ENCODE measurements at regions not wholly inside any gene's neighbourhood (a gene's known extent, or its start where the extent isn't known, plus 50 kb on each side); places are given as distances from the start of the nearest gene placed in this dataset.

DNA sequence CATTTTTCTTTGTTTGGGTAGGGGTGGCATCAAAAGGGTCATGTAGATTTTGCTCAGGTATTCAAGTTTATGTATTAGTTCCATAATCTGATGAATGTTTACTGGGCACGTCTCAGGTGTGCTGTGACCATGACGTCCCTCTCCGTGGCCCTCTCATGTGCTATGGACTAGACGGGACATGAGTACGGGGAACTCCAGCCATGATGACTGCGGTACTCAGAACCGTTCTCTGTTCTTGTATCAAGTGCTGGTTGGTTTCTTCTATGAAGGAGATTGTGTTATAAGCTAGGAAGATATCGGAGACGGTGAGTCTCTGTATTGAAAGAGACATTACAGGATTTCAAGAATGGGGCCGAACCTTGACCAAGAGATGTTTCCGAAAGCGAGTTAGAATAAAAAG is 116.5 kb upstream of the ADARB2 start:
- Histone ChIP-seq H3K4me1 (ENCODE audit: insufficient read depth, poor library complexity, severe bottlenecking) (no peaks in the 10 kb centered on the region), H3K9me3 (ENCODE audit: severe bottlenecking) (no peaks in the 10 kb centered on the region), H3K27ac (ENCODE audit: poor library complexity, severe bottlenecking) (no peak overlapping the region), H3K36me3 (ENCODE audit: low read depth) (no peaks in the 10 kb centered on the region), H3K27me3 (ENCODE audit: insufficient read depth, poor library complexity, severe bottlenecking) (no peaks in the 10 kb centered on the region), H3K4me3 (ENCODE audit: severe bottlenecking) (no peak overlapping the region)
- DNase-seq (ENCODE audit: low spot score) (no peak), ATAC-seq (ENCODE audit: low read depth) (no peak)
- TF ChIP-seq, protein P1, sequence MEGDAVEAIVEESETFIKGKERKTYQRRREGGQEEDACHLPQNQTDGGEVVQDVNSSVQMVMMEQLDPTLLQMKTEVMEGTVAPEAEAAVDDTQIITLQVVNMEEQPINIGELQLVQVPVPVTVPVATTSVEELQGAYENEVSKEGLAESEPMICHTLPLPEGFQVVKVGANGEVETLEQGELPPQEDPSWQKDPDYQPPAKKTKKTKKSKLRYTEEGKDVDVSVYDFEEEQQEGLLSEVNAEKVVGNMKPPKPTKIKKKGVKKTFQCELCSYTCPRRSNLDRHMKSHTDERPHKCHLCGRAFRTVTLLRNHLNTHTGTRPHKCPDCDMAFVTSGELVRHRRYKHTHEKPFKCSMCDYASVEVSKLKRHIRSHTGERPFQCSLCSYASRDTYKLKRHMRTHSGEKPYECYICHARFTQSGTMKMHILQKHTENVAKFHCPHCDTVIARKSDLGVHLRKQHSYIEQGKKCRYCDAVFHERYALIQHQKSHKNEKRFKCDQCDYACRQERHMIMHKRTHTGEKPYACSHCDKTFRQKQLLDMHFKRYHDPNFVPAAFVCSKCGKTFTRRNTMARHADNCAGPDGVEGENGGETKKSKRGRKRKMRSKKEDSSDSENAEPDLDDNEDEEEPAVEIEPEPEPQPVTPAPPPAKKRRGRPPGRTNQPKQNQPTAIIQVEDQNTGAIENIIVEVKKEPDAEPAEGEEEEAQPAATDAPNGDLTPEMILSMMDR (IDR thresholded peaks at IDR 0.05; ENCODE audit: poor library complexity, severe bottlenecking), result no peak

DNA sequence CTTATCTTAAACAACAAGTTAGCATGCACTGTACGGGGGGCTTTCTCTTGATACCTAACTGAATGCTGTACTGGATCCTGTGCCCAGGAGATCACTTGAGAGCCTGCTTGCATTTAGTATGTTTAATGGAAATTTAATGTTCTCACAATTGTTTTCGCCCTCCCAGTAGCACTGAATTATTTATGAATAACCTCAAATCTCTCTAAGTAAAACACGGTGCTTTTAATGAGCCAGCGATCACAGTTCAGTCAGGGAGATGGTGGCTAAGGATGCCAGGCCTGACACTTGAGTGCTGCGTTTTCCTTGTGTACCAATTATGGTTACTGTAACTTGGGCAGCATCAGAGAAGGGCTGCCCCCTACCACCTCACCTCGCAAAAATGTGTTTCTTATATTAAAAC is 115.5 kb upstream of the ADARB2 start:
- Histone ChIP-seq H3K4me3 (ENCODE audit: severe bottlenecking) (no peak overlapping the region), H3K27ac (ENCODE audit: poor library complexity, severe bottlenecking) (no peak overlapping the region), H3K9me3 (ENCODE audit: severe bottlenecking) (no peaks in the 10 kb centered on the region), H3K27me3 (ENCODE audit: insufficient read depth, poor library complexity, severe bottlenecking) (no peaks in the 10 kb centered on the region), H3K36me3 (ENCODE audit: low read depth) (no peaks in the 10 kb centered on the region), H3K4me1 (ENCODE audit: insufficient read depth, poor library complexity, severe bottlenecking) (no peaks in the 10 kb centered on the region)
- DNase-seq (ENCODE audit: low spot score), result no peak
- TF ChIP-seq, protein P1 (IDR thresholded peaks at IDR 0.05; ENCODE audit: poor library complexity, severe bottlenecking), result no peak
- no peak for ATAC-seq (ENCODE audit: low read depth)

DNA sequence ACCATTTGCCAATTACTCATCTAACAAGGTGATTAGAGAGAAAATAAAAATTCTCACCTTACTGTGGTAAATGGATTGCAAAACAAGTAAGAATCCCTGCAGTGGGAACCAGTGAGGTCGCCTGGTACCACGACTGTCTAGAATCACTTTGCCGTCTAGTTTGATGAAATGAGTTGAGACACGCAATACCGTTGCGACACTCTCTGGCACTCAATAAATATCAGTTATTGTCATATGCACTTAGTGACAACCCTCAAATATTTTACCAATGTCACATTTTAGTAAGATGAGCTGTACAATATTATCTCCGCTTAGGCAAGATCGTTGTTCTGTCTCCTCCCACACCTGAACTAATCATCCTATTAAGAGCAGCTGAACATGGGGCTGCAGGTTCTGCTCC is 114.4 kb upstream of the ADARB2 start:
- Histone ChIP-seq H3K9me3 (ENCODE audit: severe bottlenecking) (no peaks in the 10 kb centered on the region), H3K4me3 (ENCODE audit: severe bottlenecking) (no peak overlapping the region), H3K27me3 (ENCODE audit: insufficient read depth, poor library complexity, severe bottlenecking) (no peaks in the 10 kb centered on the region), H3K4me1 (ENCODE audit: insufficient read depth, poor library complexity, severe bottlenecking) (no peaks in the 10 kb centered on the region), H3K27ac (ENCODE audit: poor library complexity, severe bottlenecking) (no peak overlapping the region), H3K36me3 (ENCODE audit: low read depth) (no peaks in the 10 kb centered on the region)
- DNase-seq (ENCODE audit: low spot score) (no peak), ATAC-seq (ENCODE audit: low read depth) (no peak)
- TF ChIP-seq, protein P1 (IDR thresholded peaks at IDR 0.05; ENCODE audit: poor library complexity, severe bottlenecking), result no peak

DNA sequence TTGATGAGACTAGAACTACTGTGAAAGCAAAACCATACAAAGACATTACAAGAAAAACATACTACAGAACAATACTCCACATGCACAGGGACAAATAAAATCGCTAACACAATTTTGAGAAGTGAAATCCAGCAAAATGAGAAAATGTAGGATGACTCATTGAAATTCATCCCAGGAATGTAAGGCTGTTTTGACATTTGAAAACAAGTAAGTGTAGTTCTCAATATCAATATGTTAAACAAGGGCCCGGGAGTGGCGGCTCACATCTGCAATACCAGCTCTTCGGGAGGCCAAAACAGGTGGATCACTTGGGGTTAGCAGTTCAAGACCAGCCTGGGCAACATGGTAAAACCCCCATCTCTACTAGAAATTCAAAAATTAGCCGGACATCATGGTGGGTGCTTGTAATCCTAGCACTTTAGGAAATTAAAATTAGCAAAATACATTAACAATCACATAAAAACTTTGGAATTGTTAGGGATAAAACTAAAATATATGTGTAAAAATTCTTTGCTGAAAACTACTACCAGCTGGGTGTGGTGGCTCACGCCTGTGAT is 113.7 kb upstream of the ADARB2 start:
- no peaks in the 10 kb centered on the region for H3K27me3 ChIP-seq (ENCODE audit: insufficient read depth, poor library complexity, severe bottlenecking)
- DNase-seq (ENCODE audit: low spot score) (no peak), ATAC-seq (ENCODE audit: low read depth) (no peak)
- no peak overlapping the region for H3K27ac ChIP-seq (ENCODE audit: poor library complexity, severe bottlenecking)
- H3K4me1 ChIP-seq (ENCODE audit: insufficient read depth, poor library complexity, severe bottlenecking), result no peaks in the 10 kb centered on the region
- no peak overlapping the region for H3K4me3 ChIP-seq (ENCODE audit: severe bottlenecking)
- H3K36me3 ChIP-seq (ENCODE audit: low read depth), result no peaks in the 10 kb centered on the region
- H3K9me3 ChIP-seq (ENCODE audit: severe bottlenecking), result no peaks in the 10 kb centered on the region
- TF ChIP-seq, protein P1 (IDR thresholded peaks at IDR 0.05; ENCODE audit: poor library complexity, severe bottlenecking), result no peak

DNA sequence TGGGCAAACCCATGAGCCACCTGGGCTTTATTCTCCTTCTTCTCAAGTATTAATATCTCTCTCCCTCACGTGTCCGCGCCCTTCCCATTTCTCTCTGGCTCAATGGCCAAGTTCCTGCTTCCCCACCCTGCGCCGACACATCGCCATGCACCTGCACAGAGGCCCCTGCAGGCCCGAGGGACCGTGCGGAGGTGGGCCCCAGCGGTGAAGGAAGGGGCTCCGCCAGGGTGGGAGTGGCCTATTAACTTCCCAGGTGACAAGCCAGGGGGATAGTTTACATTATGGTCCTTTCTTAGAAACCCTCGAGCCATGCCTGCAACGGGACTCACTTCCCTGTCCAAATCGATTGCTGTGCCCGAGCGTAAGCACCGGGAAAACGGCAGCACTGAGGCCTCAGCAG is 110.0 kb upstream of the ADARB2 start:
- Histone ChIP-seq H3K9me3 (ENCODE audit: severe bottlenecking) (no peaks in the 10 kb centered on the region), H3K27me3 (ENCODE audit: insufficient read depth, poor library complexity, severe bottlenecking) (peaks cover 8% of the 10 kb centered on the region), H3K36me3 (ENCODE audit: low read depth) (no peaks in the 10 kb centered on the region), H3K4me1 (ENCODE audit: insufficient read depth, poor library complexity, severe bottlenecking) (no peaks in the 10 kb centered on the region), H3K4me3 (ENCODE audit: severe bottlenecking) (no peak overlapping the region), H3K27ac (ENCODE audit: poor library complexity, severe bottlenecking) (no peak overlapping the region)
- no peak for DNase-seq (ENCODE audit: low spot score)
- ATAC-seq (ENCODE audit: low read depth), result no peak
- TF ChIP-seq, protein P1 (IDR thresholded peaks at IDR 0.05; ENCODE audit: poor library complexity, severe bottlenecking), result no peak

All from RWPE2 (cell line).